GM12873 (cell line): ENCODE measurements at regions not wholly inside any gene's neighbourhood (a gene's known extent, or its start where the extent isn't known, plus 50 kb on each side); places are given as distances from the start of the nearest gene placed in this dataset.

Experiments used
- CTCF ChIP-seq: IDR thresholded peaks from 2 replicates; pipeline ENCODE4 v1.5.1; 2012; ENCODE audit warnings: low read depth, mild to moderate bottlenecking, moderate library complexity, low read length, control low read depth; ENCODE audit not compliant: insufficient read depth; ENCODE audit errors: missing control alignments

- TF ChIP-seq CTCF, result no peak
These were observed 491.2 kb upstream of the HS6ST1 start for GRCh38 chr2:128809880-128810279.

- no peak for TF ChIP-seq CTCF
These were observed 493.7 kb upstream of the HS6ST1 start for GRCh38 chr2:128812183-128812940.

- TF ChIP-seq CTCF, result no peak
These were observed 494.8 kb upstream of the HS6ST1 start for GRCh38 chr2:128813352-128814034.

- TF ChIP-seq CTCF, result no peak
These were observed 496.6 kb upstream of the HS6ST1 start for GRCh38 chr2:128815248-128815647.

GRCh38 chr2:128817171-128817570 lies 498.5 kb upstream of the HS6ST1 start:
- TF ChIP-seq CTCF, result no peak

- no peak for TF ChIP-seq CTCF
These were observed 499.1 kb upstream of the HS6ST1 start for GRCh38 chr2:128817813-128818212.

- TF ChIP-seq CTCF, result no peak
These were observed 499.6 kb upstream of the HS6ST1 start for GRCh38 chr2:128818248-128818647.
